Hematopoietic multipotent progenitor cell treated with erythropoietin and hydrocortisone succinate and interleukin-3 and kit ligand, for 8 days (in vitro differentiated cells): ENCODE measurements at regions not wholly inside any gene's neighbourhood (a gene's known extent, or its start where the extent isn't known, plus 50 kb on each side); places are given as distances from the start of the nearest gene placed in this dataset.
"Not testable (repeated sequence)": the region's sequence is repeated elsewhere in the genome, so short reads cannot be mapped to it uniquely, and the experiment has no call there.

Source experiments
- DNase-seq: peaks from one replicate; pipeline ENCODE4 v3.0.0-alpha.2; 2015

DNA sequence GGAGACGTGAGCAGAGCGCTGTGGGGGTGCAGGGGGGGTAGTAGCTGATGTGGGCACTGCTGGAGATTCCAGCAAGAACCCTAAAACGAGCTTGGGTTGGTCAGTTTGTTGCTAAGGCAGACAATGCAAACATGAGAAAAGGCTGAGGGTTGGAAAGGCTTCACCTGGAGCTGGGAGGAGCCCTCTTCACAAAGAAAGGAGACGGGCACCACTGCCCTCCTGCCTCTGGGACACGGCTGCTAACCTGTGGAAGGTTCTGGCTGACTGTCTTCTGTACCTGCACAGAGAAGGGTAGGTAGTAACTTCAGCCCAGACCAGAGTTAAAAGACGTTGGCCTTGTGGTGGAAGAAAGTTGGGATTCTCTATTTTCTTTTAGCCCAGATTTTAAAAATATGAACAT lies 108.7 kb downstream of the SUCLA2 start:
- no peak for DNase-seq

GRCh38 chr13:47890146-47890814 lies 110.8 kb downstream of the SUCLA2 start:
- no peak for DNase-seq

DNA sequence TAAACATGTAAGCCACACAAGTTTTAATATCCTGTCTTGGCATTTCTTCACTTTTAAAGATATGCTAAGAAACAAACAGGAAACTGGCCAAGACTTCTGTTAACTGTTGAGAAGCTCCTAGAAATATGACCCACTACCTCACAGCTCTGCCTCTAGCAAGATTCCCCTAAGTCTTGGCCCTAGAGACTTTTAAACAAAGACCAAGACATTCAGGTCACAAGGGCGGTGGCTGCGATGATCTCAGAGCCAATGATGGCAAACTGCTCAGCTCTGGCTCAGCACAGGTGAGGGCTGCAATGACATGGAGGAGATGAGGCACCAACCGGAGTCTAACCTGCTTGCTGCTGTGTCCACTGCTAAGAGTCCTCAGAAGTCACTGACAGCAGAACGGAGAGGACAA lies 114.8 kb downstream of the SUCLA2 start:
- DNase-seq: no peak

GRCh38 chr13:47875201-47875600 lies 125.9 kb downstream of the SUCLA2 start:
- no peak for DNase-seq

DNA sequence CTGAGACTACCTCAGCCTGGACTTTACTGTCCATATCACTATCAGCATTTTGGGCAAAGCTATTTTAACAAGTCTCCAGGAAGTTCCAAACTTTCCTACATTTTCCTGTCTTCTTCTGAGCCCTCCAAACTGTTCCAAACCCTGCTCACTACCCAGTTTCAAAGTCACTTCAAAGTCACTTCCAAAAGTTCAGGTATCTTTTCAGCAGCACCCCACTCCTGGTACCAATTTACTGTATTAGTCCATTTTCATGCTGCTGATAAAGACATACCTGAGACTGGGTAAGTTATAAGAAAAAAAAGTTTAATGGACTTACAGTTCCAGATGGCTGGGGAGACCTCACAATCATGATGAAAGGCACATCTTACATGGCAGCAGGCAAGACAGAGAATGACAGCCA lies 127.1 kb downstream of the SUCLA2 start:
- not testable (repeated sequence) for DNase-seq

DNA sequence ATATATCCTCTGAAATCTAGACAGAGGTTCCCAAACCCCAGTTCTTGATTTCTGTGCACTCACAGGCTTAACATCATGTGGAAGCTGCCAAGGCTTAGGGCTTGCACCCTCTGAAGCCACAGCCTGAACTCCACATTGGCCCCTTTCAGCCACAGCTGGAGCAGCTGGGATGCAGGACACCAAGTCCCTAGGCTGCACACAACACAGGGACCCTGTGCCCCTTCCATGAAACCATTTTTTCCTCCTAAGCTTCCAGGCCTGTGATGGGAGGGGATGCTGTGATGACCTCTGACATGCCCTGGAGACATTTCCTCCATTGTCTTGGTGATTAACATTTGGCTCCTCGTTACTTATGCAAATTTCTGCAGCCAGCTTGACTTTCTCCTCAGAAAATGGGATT lies 127.8 kb downstream of the SUCLA2 start:
- DNase-seq: not testable (repeated sequence)

GRCh38 chr13:47869776-47870175 lies 131.3 kb downstream of the SUCLA2 start:
- no peak for DNase-seq

- DNase-seq: peak; percentile 13
Observed at GRCh38 chr13:47865883-47866282, 135.2 kb downstream of the SUCLA2 start.

DNA sequence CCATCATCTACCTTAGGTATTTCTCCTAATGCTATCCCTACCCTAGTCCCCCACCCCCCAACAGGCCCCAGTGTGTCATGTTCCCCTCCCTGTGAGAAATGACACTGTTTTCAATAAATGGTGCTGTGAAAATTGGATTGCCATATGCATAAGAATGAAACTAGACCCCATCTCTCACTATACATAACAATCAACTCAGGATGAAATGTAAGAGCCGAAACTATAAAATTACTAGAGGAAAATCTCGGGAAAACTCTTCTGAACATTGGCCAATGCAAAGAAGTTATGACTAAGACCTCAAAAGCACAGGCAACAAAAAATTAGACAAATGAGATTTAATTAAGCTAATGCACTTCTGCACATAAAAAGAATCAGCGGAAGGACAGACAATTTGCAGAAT lies 138.2 kb downstream of the SUCLA2 start:
- no peak for DNase-seq

GRCh38 chr13:47859165-47859564 lies 141.9 kb downstream of the SUCLA2 start:
- no peak for DNase-seq

- no peak for DNase-seq
Observed at GRCh38 chr13:47858042-47859025, 142.7 kb downstream of the SUCLA2 start.

GRCh38 chr13:47853236-47853635 lies 147.8 kb downstream of the SUCLA2 start:
- no peak for DNase-seq

DNA sequence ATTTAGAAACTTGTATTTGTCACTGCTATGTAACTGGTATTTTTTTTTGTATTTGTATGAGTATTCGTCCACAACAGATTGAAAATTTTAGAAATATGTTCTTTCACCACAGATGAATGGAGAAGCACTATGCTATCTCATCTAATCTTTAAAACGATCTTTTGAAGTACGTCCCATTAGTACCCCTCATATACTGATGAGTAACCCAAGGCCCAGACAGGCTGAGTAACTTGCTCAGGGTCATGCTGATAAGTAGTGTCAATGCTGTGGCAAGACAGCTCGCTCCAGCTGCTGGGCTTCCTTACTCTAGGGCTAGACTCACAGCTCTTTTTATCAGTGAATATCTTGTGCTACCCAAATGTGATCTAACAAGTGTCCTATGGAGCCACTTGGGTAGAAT lies 154.2 kb downstream of the SUCLA2 start:
- DNase-seq: no peak

DNA sequence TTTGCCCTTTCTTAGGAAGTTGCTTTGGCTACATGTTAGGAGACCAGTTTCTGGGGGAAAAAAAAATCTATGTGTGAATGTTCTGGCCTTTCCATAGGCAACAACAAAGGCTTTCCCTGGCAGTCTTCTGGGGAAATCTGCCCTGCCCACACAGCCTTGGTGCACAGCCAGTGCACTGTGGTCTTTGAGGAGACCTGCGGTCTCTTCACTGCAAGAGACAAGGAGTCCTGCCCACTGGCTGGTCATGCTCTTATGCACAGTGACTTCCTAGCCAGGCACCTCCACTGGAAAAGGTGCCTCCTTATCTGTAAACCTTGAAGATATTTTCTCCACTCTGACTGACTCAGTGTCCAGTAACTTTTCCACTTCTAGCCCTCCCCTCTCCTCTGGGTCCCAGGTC lies 155.1 kb downstream of the SUCLA2 start:
- no peak for DNase-seq

DNA sequence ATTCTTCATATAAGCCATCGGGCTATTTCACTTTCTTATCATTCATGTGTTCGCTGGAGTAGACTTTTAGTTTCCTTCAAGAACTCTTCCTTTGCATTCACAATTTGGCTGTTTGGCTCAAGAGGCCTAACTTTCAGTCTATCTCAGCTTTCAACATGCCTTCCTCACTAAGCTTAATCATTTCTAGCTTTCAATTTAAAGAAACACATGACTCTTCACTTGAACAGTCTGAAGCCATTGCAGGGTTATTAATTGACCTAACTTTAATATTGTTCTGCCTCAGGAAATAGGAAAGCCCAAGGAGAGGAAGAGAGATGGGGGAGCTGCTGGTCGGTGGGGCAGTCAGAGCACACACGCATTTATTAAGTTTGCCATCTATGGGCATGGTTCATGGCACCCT lies 158.1 kb downstream of the SUCLA2 start:
- DNase-seq: no peak

DNA sequence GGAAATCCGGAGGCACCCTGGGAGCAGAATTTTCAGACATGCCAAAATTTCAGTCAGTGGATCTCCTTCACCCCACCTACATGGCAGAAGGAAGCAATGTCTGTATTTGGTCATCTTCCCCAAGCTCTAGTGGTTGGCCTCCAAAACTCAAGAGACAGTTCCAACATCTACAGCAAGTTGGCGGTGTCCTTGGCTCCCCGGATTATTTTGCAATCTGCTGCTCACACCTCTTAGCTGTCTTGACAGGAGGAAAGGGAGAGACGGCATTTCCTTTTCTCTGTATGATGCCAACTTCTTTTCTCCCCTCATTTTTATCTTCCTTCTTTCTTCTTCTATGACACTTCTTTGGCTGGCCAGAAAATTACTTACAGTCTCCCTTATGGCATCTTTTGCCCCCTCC lies 159.9 kb downstream of the SUCLA2 start:
- no peak for DNase-seq

DNA sequence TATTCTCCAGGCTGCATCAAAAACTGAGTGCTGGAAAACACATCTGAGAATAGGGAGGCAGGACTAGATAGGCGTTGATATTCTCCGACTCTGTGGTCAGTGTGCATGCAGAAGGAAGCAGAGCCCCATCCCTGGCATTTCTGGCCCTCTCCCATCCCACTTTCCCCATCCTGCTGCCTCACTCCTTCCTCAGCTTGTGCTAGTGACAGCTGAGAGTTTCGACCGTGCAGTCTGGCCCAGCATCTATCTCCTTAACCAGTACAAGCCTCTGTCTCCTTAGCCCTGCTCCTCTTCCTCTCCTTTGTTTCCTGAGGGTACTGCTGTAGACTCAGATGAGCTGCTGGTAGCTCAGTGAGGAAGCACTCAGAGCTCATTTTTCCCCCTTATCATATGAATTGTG lies 163.2 kb downstream of the SUCLA2 start:
- DNase-seq: no peak

DNA sequence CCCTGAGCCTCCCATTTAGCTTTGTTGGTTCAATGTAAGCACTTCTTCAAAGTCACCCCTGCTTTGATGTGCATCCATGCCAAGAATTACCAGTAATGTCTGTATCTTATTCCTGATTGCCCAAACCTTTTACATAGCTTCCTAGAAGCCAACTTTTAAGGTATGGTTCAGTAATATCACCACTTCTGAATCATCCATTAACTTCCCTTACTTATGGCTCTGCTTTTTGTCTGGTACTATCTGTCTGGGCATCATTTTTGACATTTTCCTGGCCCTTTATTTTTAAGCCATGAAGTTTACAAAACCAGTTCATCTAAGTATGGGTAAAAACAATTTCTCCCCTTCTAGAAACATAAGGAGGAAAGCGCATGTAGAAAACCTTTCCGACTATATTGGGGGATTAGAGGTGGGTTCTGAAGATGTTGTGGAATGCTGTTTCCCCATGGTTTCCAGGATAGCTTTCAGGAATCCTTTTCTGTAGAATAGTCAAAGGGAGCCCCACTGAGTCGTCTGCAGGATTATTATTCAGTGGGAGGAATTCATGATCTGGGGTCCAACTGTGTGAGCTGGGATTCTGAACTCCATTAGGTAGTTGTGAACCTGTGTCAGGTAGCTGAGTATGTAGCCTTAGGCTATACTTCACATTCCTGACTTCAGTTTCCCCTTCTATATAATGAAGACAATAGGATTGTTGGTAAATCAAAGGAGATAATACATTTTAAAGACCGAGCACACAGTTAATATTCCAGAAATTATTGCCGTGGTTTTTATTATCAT lies 163.8 kb downstream of the SUCLA2 start:
- no peak for DNase-seq

GRCh38 chr13:47835470-47836228 lies 165.4 kb downstream of the SUCLA2 start:
- no peak for DNase-seq

- DNase-seq: no peak
Observed at GRCh38 chr13:47832458-47832972, 168.6 kb downstream of the SUCLA2 start.

DNA sequence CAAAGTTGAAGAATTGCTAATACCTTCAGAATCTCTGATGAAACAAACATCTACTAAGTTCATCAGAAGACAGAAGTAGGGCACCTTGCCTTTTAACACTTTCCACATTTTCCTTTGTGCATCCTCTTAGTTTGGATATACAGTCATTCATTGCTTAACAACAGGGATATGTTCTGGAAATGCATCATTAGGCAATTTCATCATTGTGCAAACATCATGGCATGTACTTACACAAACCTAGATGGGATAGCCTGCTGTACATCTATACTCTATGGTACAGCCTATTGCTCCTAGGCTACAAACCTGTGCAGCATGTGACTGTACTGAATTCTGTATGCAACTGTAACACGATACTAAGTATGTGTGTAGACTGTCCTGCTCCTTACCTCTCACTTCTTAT lies 169.8 kb downstream of the SUCLA2 start:
- no peak for DNase-seq

- DNase-seq: no peak
Observed at GRCh38 chr13:47829690-47830089, 171.4 kb downstream of the SUCLA2 start.
